Activated T-cell treated with anti-CD3 and anti-CD28 coated beads for 24 hours (primary cell): ENCODE measurements at regions not wholly inside any gene's neighbourhood (a gene's known extent, or its start where the extent isn't known, plus 50 kb on each side); places are given as distances from the start of the nearest gene placed in this dataset.
"Not testable (repeated sequence)": the region's sequence is repeated elsewhere in the genome, so short reads cannot be mapped to it uniquely, and the experiment has no call there.

Source experiments
- DNase-seq: peaks from one replicate; pipeline ENCODE4 v3.0.0-alpha.2; 2020; ENCODE audit warnings: low read depth

DNA sequence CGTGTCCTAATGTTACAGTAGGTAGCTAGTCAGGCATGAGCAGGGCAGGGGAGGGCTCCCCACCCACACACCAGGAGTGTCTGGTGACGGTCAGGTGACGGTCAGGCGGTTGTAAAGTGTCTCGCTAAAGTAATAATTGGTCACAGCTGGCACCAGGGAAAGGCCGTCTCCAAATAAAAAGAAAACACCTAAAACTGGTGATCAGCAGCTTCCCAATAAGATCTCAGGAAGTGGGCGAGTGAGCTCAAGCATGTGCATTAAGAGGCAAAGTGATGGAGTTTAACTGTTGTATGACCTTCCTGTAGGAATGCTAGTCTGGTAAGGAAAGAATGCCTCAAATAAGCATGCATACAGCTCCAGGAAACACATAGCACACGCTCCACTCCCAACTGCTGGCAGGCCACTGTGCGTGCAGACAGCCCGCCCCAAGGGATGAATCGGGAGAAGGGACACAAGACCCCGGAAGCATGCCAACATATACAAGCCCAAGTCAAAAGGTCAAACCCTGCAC lies 177.1 kb downstream of the RNF144A start:
- DNase-seq, result no peak

DNA sequence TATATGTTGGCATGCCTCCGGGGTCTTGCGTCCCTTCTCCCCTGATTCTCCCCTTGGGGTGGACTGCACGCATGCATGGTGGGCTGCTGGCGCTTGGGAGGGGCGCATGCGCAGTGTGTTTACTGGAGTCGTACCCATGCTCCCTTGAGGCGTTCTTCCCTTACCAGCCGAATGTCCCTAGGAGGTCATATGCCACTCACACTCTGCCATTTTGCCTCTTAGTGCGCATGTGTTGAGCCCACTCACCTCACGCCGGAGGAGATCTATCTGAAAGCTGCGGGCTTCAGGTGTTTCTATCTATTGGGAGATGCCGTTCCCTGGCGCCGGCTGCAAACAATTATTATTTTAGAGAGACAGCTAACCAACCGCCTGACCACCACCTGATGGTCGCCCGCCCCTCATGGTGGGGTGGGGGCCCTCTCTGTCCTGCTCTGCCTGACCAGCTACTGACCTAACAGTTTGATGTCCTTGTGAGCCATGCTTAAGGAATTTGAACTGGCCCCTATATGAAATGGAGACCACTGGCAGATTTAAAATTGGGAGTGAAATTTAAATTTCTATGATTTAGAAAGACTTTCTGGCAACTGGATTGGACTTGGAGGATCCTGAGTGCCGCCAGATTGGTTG lies 179.6 kb downstream of the RNF144A start:
- no peak for DNase-seq

- DNase-seq, result peak; percentile 61
Measured at GRCh38 chr2:7097353-7097895, 180.2 kb downstream of the RNF144A start.

DNA sequence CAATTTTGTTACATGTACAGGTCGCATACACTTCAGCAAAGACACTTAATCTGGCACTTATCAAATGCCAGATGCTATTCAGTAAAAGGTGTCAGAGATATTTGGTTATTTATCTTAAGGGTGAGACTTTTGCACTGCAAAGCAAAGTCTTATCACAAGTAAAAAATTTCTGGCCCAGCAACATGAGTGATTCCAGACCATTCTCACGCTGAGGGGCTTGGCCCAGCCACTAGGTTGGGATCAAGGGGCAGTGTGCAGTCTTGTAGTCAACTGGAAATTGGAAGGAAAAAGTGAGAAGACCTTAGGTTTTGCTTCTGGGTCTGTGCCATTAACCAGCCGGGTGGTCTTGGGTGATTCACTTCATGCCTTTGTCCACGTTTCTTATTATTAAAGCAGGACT lies 181.6 kb downstream of the RNF144A start:
- DNase-seq, result no peak

DNA sequence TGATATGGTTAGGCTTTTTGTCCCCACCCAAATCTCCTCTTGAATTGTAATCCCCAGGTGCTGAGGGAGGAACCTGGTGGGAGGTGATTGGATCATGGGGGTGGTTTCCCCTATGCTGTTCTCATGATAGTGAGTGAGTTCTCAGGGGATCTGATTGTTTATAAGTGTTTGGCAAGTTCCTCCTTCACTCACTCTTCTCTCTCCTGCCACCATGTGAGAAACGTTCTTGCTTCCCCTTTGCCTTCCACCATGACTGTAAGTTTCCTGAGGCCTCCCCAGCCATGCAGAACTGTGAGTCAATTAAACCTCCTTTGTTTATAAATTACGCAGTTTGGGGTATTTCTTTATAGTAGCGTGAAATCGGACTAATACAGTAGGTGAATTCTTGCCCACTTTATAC lies 182.5 kb downstream of the RNF144A start:
- not testable (repeated sequence) for DNase-seq

DNA sequence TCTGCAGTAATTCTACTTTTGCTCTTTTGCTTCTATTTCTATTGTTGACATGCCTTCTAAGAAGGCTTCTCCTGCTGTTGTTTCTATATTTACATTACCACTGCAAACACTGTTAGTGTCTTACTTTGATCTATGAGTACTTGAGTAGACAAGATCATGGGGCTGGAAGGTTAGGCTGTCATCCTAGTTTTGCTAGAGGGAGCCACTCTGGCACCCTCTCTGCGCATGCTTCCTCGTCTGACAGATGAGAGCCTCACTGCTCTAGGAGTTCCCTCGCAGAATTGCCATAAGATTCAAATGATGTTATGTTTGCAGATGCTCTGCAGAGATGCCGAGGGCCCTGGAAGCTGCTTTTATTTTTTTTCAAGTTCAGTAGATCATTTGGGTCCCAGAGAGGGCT lies 185.6 kb downstream of the RNF144A start:
- DNase-seq, result no peak

- no peak for DNase-seq
Measured at GRCh38 chr2:7108792-7109532, 191.8 kb downstream of the RNF144A start.

- no peak for DNase-seq
Measured at GRCh38 chr2:7109533-7109885, 192.3 kb downstream of the RNF144A start.

DNA sequence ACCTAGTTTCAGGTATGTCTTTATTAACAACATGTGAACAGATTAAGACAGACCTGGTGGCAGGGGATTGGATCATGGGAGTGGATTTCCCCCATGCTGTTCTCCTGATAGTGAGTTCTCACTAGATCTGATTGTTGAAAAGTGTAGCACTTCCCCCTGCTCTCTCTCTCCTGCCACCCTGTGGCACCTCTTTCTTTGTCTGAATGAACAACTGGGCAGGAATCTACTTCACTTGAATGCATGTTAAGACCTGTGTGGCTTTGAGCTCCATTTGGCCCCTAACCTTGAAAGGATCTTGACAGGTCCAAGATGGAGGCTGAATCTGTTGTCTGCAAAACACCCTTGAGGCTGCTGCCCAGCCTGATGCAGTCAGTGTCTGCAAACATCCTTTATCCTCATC lies 194.4 kb downstream of the RNF144A start:
- DNase-seq, result no peak

DNA sequence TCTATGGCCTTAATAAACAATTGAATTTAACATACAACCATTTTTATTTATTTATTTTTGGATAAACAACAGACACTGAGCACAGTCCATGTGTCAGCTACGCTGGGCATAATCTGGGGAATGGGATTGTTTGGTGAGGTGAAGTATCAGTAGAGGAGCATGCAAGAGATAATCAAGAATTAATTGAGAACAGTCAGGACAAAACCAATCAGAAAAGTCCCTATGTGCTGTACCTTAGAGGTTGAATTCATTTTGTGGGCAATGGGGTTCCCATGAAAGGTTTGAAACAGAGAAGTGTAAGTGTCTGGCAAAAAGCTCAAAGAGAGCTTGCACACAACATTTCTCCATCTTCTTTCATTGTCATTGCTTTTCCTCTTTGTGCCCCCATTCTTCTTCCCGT lies 198.2 kb downstream of the RNF144A start:
- no peak for DNase-seq

- no peak for DNase-seq
Measured at GRCh38 chr2:7115906-7116305, 198.7 kb downstream of the RNF144A start.

DNA sequence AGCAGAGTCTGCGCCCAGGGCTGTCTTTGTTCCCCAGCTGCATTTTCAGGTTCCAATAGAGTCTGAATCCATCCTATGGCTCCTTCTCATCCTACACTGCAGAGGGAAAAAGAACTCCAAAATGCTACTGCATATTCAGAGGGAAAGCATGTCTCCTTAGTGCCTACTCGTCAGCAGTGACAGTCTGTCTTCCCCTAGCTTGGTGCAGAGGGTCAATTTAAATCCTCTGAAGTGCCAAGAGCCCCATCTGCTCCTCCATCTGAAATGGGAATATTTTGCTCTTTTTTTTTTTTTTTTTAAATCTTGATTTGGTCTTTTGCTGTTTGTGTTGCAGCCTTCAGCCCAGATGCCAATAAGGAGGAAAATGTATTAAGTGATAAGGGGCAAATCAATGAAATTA lies 199.3 kb downstream of the RNF144A start:
- DNase-seq, result no peak

GRCh38 chr2:7117076-7117475 lies 199.9 kb downstream of the RNF144A start:
- DNase-seq, result no peak

DNA sequence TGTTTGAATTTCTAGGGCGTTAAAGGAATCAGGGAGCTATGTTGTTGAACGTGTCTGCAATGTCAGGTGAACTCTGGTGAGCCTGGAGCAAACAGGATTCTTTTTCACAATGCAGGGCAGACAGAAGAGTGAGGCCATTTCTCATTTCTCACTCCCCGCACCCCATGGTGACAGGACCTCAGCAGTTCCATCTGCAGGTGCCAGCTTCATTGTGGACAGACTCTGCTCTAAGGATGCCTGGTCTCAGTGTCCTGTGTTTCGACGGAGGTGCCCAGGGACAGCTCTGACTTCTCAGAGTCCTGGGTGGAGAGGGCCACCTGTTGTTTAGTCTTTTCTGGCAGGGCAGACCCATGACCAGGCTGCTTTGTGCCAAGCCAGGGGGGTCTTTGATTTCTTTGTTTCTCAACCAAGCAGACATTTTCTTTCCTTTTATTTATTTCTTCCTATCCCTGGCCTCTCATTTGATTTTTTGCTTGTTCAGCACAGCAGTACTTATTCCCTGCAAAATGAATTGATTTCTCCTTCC lies 201.5 kb downstream of the RNF144A start:
- no peak for DNase-seq

DNA sequence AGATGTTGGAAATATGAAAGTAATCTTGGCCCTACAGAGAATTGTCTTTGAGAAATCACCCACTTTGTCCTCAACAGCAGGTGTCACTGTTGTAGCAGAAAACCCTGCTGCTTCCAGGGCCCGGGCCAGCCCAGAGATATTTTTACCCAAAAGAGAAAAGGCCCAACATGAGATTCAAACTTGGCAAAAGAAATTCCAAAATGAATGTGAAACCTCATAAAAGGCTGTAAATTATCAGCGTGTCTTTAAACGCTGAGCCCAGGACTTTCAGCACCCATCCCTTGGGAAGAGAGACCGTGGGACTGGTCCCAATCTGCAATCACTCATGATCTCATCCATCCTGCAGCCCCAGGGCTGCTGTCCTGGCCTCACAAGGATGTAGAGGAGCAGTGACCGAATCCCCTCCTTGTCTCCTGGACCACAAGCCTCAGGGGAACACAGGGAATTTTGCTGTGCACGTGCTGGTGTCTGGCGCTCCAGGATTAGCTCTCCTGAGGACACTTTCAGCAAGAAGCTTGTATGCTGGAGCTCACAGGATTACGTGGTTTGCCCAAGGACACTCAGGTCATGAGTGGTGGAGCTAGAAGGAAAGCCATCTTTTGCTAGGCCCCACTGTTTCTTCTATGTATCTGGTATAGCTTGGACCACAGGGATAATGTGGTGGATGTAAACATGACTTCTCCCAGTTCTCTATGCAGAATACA lies 202.1 kb downstream of the RNF144A start:
- DNase-seq, result no peak

- DNase-seq, result no peak
Measured at GRCh38 chr2:7121851-7122250, 204.6 kb downstream of the RNF144A start.

GRCh38 chr2:7127156-7127555 lies 209.9 kb downstream of the RNF144A start:
- DNase-seq, result no peak

DNA sequence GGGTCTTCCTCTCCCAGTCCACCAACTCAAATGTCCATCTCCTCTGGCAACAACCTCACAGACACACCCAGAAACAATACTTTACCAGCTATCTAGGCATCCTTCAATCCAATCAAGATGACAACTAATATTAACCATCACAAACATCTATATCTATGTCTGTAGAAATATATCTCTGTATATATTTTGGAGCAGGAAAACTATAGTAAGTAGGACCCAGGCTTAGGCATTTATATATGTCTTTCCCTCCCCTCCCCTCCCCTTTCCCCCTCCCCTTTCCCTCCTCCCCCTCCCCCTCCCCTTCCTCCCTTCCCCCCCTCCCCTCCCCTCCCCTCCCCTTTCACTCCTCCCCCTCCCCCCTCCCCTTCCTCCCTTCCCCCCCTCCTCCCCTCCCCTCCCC lies 210.5 kb downstream of the RNF144A start:
- DNase-seq, result no peak

GRCh38 chr2:7131261-7131660 lies 214.0 kb downstream of the RNF144A start:
- no peak for DNase-seq

- no peak for DNase-seq
Measured at GRCh38 chr2:7132753-7133152, 215.5 kb downstream of the RNF144A start.

- no peak for DNase-seq
Measured at GRCh38 chr2:7133521-7133920, 216.3 kb downstream of the RNF144A start.

GRCh38 chr2:7140306-7140705 lies 223.1 kb downstream of the RNF144A start:
- no peak for DNase-seq

DNA sequence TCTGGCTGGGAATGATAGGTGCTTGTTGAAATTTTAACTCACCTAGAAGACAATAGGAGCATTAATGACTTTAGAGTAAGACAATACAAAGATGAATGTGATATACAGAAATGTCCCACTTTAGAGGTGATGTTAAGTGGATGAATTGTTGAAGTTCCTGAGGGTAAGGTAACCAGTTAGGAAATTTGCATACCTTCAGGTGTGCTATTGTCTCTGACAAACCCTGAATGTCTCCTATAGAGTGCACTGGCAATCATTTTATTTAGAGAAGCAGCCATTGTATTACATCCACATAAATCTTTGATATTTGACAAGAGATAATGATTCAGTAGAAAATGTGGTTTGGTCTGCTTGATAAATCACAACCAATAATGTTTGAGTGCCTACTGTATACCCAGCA lies 228.5 kb downstream of the RNF144A start:
- no peak for DNase-seq
